GM21423 (cell line): ENCODE measurements at regions not wholly inside any gene's neighbourhood (a gene's known extent, or its start where the extent isn't known, plus 50 kb on each side); places are given as distances from the start of the nearest gene placed in this dataset.
"Not testable (repeated sequence)": the region's sequence is repeated elsewhere in the genome, so short reads cannot be mapped to it uniquely, and the experiment has no call there.

Experiments
- ATAC-seq: cut with Tn5 transposase; IDR thresholded peaks from one replicate; pipeline ENCODE4 v1.9.1; 2021; ENCODE audit warnings: mild to moderate bottlenecking, moderate library complexity; ENCODE audit not compliant: unreplicated experiment

DNA sequence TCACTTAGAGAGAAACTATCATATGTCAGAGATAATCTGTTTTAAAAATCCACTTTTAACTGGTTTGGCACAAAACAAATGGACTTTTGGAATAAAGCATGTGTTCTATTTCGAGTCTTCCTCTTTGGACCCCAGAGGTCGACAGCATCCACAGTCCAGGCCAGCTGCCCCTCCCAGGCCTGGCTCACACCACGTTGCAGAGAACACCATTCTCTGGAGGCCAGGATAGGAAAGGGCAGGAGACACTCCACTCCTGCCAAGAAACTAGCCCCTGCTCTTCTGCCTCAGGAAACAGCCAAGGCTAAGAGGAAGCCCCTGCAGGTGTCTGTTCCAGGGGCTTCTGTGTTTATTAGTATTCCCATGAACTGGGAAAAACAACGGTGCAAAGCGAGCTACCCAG lies 456.6 kb upstream of the ID2 start:
- ATAC-seq: no peak

- ATAC-seq: no peak
Observed at GRCh38 chr2:8225798-8226197, 456.1 kb upstream of the ID2 start.

DNA sequence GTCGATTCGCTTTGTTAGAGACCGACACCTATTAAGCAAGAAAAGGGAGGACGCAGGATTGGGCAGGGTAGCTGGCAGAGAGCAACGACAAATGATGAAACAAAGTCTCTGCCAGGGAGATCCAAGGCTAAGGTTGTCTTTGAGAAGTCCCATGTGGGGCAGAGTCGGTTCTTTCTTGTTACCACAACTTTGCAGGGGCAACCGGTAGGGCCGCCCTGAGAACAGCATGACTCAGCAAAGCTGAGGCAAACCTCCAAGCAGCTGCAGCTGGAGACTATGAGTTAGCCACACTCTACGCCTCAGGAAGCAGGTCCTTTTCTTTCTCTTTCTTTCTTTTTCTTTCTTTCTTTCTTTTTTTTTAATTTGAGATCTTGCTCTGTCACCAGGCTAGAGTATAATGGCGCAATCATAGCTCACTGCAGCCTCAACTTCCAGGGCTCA lies 452.3 kb upstream of the ID2 start:
- ATAC-seq: peak; percentile 85

DNA sequence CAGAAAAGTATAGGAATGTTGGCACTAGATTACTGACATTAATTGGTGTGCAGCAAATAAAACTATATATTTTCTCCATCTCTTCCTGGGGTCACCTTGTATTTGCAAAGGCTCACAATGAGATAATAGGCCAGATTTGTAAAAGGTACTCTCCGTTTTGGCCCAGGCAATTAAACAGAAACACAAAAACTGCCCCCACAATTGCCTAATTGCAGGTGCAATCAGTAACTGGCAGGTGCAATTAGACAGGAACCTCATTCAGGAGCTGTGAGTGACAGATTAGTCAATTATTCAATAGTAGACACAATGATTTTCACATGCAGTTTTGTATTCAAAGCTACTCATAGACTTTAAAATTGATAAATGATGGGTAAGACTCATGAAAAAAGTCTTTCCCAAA lies 451.4 kb upstream of the ID2 start:
- ATAC-seq: no peak

DNA sequence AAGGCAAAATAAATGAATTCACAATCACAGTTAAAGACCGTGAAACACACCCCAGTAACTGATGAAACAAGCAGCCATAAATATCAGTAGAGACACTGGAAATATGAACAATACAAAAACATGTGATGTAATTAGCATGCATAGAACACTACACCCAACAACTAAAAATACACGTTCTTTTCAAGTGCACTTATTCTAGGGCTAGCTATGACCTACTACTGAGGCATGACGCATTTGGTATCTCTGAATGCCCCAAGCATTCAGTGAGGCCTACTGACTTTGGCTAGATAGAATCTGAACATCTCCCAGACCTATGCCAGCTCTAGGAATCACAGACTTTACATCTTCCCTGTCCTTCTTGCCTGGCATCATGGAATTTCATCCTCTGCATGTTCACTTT lies 450.0 kb upstream of the ID2 start:
- no peak for ATAC-seq

DNA sequence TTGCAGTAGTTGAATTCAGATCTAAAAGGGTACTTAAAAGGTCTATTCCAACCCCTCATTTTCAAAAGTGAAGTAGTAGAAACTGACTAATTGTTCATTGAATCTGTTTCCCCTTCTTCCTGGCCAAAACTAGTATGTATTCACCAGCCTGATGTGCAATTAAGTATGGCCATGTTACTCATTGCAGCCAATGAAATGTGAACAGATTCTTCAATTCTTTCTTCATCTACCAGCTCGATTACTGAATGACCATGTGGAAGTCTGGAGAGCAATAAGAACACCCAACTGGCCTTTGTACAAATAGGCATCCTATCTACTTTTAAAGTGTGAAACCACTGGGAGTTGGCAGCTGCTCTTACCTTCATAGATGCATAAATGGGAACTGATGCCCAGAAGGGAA lies 449.0 kb upstream of the ID2 start:
- no peak for ATAC-seq

- peak; percentile 25 for ATAC-seq
Observed at GRCh38 chr2:8234253-8234652, 447.6 kb upstream of the ID2 start.

GRCh38 chr2:8234757-8235374 lies 447.0 kb upstream of the ID2 start:
- ATAC-seq: peak; percentile 86

DNA sequence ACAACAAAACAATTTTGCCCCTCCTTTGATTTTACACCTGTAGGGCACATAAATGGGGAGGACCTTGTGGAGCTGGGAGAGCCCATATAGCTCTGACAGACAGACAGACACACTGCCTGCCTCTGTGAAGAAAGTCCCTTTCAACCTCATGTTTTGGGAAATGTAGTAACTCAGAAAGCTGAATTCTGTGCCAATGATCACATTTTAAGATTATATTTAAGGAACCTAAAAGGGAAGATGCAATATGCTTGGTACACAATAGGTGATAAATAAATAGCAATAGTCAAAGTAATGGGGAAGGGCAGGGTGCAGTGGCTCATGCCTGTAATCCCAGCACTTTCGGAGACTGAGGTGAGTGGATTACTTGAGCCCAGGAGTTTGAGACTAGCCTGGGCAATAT lies 446.4 kb upstream of the ID2 start:
- no peak for ATAC-seq

DNA sequence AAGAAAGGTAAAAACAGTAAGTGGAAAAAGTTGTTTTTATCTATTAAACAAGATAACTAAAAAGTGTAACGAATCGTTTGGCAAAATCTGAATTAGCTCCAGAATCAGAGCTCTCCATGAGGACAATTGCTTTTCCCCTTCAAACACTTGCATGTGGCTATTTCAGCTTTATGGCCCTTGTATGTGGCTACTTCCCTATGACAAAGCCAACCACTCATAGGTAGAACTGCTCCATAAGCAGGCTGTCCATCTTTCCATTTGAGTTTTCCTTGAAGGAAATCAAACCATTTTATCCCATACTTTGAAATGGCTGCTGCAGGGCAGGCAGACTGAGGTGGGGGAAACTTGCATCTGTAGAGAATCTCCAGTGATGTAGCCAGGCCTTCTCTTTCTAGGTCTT lies 445.5 kb upstream of the ID2 start:
- no peak for ATAC-seq

- no peak for ATAC-seq
Observed at GRCh38 chr2:8238521-8239230, 443.2 kb upstream of the ID2 start.

GRCh38 chr2:8239531-8240088 lies 442.2 kb upstream of the ID2 start:
- ATAC-seq: no peak

- no peak for ATAC-seq
Observed at GRCh38 chr2:8241317-8241716, 440.5 kb upstream of the ID2 start.

DNA sequence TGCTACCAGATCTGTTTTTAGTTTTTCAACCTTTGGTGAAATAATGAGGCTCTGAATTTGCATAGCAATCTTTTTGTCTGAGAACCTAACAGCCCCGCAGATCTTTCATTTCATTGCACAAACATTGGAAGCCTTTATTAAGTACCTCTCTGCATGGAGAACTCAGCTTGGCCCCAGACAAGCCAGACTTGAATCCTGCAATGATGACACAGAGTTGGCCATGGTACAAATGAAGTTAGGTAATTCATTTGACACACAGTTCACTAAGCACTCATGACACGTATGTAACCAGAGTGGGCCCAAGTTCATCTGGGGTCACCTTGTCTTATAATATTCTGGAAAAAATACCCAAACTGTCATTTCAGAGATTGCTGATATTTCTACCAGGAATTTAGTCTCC lies 439.1 kb upstream of the ID2 start:
- ATAC-seq: no peak

DNA sequence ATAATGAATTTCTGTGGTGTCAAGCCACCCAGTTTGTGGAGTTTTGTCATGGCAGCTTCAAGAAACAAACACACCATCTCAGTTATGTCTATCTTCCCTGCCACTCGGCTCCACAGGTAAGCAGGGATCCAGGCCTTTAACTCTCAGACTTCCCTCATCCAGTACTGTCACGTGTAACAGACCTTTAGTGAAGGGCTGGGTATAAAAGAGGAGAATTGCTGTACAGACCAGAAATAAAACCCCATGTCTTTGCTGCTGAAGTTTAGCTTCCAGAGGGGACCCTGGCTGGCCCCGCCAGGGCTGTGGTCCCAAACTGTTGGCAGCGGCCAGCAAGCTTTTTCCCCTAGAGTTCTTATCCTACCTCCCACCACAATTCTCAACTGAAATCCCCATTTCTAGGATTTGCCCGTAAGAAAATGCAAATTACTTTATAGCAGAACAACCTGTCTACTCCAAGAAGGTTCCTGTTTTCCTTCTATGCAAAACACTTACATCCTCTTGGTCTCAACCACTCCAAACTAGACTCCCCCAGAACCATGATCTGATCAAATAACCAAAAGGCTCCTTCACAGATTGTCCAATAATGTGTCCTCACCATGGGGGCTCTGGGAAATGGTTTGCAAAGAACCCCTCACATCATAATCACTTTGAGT lies 438.0 kb upstream of the ID2 start:
- no peak for ATAC-seq

DNA sequence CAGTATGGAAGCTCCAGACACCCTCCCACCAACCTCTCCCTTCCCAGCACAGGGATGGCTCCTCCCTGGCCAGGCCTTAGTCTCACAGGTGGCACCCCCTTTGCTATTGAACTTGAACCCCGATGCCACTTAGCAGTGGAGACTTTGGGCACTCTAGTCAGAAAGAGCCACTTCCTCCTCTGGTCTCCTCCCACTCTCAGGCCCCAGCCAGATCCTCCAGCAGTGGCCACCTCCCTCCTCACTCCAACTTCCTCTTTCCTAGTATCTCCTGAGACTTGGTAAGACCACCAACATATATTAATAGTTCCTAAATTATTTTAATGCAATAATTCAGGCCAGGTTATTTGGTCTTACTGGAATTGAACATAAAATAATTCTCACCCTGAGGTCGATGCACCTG lies 437.2 kb upstream of the ID2 start:
- ATAC-seq: no peak

DNA sequence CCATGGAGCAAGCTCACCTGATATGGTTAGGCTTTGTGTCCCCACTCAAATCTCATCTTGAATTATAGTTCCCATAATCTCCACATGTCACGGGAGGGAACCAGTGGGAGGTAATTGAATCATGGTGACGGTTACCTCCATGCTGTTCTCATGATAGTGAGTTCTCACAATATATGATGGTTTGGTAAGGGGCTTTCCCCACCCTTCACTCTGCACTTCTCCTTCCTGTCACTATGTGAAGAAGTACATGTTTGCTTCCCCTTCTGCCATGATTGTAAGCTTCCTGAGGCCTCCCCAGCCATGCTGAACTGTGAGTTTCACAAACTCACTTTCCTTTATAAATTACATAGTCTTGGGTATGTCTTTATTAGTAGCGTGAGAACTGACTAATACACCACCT lies 435.7 kb upstream of the ID2 start:
- ATAC-seq: no peak

DNA sequence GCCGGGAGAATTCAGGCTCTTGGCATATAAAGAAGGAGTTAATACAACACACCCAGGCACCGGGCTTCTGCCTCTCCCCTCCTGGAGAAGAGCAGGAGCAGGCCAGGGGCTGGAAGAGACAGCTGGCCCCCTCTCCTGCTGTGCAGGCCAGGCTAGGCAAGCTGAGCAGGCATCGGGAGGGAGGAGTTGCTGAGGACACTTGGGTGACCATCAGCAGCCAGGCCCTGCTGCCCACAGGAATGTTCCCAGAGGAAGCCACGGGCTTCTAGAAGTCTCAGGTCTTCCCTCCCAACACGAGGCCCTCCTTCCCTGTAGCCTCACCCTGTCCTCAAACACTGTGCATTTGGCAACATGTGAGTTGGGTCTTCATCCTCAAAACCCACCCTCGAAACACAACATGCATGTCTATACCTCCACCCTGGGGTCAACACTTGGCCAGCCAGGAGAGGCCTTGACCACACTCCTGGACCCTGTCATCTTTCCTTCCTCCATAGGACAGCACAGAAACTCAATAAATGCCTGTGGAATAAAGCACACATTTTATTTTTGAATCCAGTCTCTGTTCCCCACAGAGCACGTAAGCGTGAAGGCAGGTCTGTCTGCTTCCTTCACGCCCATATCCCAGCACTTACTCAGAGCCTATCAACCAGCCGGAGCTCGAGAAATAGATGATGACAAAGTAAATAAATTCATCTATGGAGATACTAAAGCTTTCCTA lies 433.8 kb upstream of the ID2 start:
- ATAC-seq: no peak

GRCh38 chr2:8248623-8248957 lies 433.3 kb upstream of the ID2 start:
- ATAC-seq: no peak

DNA sequence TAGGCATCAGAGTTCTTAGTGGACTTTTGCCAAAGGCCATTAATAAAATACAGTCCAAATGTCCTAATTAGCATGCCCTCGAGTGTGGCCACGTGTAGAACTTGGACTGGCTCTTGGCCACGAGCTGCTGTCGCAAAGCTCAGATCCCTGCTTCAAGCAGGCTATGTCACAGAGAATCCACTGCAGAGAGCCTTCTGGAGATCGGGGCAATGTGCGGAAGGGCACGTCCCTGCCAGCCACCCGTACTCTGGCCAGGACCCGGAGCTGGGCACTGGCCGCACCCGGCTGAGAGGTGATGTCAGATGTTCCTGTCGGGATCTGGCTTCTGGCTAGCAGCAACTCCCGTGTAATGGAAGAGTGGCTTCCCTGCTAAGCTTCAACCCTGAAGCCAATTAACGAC lies 432.7 kb upstream of the ID2 start:
- ATAC-seq: no peak

DNA sequence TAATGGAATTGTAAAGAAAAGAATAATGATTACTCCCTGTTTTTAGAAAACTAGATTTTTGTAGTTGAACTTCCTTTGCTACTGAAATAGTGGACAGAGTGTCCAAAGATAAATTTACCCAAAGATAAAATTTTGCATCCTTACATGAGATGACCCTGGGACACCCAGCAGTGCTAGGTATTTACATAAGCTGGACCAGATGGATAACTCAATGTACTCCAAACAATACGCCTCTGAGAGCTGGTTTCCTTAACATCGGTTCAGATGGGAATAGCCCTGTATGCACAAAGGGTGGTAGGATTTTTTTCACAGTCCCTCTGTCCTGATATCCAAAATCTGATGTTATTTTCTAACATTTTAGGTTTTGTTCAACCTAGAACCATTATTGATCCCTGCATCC lies 432.1 kb upstream of the ID2 start:
- ATAC-seq: no peak

- not testable (repeated sequence) for ATAC-seq
Observed at GRCh38 chr2:8250290-8250689, 431.6 kb upstream of the ID2 start.
